ENCODE measurements at regions not wholly inside any gene's neighbourhood (a gene's known extent, or its start where the extent isn't known, plus 50 kb on each side); places are given as distances from the start of the nearest gene placed in this dataset.
A peak's percentile ranks its signal among the peaks of the same experiment; 100 is the strongest.

DNA sequence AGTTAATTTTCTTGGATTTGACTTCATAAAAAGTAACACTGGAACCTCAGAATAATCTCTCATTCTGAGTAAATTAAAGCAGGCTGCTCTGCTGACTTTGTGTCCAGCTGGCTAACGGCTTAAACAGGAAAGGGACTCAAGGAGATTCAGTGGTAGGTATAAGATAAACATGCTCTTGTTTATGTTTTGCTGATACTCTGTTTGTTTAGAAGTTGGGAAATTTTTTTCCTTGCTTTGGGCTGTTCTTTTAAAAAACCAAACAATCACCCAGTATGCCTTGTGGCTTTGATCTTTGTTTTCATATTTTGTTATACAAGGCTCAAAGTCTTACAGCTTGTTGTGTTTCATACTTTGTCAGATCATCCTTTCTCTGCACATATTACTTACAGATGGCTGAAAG, 237.6 kb upstream of the RIOK2 start:
- DNase-seq (ENCODE audit: low spot score) = no peak

DNA sequence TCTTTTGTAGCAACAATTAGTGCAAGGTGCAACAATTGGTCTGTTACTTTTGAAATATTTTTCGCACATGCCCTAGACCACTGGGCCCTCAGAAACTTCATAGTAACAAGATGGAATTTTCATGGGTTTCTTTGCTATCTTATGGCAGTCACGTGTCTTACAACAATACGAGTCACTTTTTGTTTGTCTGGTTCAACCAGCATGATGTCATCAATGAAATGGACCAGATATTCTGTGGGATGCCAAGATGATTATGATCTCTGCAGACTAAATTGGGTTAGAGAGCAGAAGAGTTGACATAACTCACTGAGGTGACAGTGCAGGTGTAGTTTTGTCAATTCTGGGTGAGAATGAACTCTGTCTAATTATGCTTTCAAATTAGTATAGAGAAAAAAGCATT, 239.6 kb upstream of the RIOK2 start:
- no peak for DNase-seq (ENCODE audit: low spot score)
- TF ChIP-seq, protein P1, sequence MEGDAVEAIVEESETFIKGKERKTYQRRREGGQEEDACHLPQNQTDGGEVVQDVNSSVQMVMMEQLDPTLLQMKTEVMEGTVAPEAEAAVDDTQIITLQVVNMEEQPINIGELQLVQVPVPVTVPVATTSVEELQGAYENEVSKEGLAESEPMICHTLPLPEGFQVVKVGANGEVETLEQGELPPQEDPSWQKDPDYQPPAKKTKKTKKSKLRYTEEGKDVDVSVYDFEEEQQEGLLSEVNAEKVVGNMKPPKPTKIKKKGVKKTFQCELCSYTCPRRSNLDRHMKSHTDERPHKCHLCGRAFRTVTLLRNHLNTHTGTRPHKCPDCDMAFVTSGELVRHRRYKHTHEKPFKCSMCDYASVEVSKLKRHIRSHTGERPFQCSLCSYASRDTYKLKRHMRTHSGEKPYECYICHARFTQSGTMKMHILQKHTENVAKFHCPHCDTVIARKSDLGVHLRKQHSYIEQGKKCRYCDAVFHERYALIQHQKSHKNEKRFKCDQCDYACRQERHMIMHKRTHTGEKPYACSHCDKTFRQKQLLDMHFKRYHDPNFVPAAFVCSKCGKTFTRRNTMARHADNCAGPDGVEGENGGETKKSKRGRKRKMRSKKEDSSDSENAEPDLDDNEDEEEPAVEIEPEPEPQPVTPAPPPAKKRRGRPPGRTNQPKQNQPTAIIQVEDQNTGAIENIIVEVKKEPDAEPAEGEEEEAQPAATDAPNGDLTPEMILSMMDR (IDR thresholded peaks at IDR 0.05; ENCODE audit: extremely low read depth, missing control alignments) = no peak

More for the DNA sequence above, 237.6 kb upstream of the RIOK2 start:
- TF ChIP-seq, protein P1 (IDR thresholded peaks at IDR 0.05; ENCODE audit: extremely low read depth, missing control alignments) = no peak

DNA sequence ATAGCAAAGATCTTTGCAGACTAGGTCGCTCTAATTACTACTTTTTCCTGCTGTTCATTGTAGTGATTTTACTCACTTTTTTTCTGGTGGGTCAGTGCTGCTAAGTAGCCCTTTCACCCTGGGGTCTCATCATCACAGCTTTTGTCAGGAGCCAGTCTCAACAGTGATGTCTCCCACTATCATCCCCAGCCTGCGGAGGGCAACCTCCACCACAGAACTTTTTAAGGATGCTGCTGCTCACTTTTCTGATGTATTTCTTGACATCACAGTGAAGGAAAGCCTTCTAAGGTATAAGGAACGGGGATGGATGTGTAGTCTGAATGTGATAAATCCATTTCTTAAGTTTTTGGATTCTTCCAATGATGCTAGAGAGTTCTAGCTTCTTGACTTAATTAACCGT, 242.5 kb upstream of the RIOK2 start:
- DNase-seq (ENCODE audit: low spot score) = no peak
- TF ChIP-seq, protein P1 (IDR thresholded peaks at IDR 0.05; ENCODE audit: extremely low read depth, missing control alignments) = peak; percentile 13

DNA sequence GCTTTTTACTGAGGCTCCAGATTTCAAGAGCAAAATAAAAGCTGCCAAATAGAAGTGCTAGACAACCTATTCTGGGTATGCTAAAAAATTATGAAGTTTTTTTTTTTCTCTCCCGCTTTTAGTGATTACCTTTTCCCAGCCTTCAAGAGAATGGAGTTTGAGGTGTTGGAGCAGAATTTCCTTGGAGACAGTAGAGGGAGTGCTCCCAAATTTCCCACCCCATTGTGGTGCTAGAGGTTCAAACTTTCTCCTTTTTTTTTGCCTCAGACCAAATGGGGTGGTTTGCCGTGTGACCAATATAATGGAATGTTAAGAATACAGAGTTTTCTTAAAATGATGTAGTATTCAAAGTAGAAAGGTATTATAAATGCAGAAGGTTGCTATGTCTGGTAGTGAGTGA, 244.2 kb upstream of the RIOK2 start:
- no peak for DNase-seq (ENCODE audit: low spot score)
- TF ChIP-seq, protein P1 (IDR thresholded peaks at IDR 0.05; ENCODE audit: extremely low read depth, missing control alignments) = no peak

DNA sequence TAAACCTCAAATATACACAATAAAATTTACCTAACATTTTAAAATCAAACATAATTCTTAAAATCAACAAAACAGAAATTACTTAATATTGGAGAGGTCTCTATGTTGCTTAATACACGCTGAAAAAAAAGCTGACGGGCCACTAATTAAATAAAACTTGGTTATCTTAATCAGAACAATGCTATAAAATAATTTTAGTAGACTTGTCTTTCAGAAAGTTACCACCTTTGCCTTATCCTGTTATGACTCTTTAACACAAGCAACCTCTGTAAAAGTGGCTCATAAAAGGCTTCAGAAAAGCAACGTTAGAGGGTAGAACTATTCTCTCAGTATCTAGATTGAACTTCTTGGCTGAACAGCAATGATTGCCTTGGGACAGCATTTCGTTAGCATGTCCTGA, 251.0 kb upstream of the RIOK2 start:
- TF ChIP-seq, protein P1 (IDR thresholded peaks at IDR 0.05; ENCODE audit: extremely low read depth, missing control alignments) = no peak

DNA sequence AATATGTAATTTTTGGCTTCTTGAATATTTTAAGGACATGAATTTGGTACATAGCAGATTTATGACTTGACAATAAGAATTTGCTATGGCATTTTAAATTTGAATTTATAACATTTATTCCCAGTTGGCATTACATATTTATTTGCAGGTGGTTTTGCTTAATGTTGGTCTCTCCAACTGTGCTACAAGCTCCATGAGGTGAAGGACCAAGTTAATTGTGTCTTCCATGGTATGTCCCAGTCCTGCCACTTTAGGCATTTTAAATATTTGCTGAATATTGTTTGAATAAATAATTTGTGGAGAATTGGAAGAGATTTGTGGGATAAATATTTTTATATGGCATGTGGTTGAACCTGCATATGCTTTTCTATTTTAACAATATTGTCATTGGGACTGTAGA, 253.4 kb upstream of the RIOK2 start:
- TF ChIP-seq, protein P1 (IDR thresholded peaks at IDR 0.05; ENCODE audit: extremely low read depth, missing control alignments) = no peak
- no peak for DNase-seq (ENCODE audit: low spot score)

More for the DNA sequence above, 251.0 kb upstream of the RIOK2 start:
- no peak for DNase-seq (ENCODE audit: low spot score)

DNA sequence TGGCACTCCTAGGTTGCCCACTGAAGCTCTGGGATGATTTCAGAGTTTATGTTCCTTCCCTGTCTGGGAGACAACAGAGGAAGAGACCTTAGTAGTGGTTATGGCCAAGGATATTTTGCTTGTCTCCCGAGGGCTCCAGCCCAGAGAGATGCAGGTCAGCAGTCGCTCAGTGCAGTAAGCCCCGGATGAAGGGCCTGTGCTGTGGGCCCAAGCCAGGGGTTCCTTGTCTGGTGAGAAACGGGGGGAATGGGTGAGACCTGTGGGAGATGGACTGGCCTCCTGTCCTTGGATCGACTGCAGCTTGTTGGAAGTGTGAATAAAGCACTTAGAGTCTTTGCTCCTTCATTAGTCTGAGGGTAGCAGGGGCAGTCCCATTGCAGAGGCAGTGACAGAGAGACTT, 260.7 kb upstream of the RIOK2 start:
- no peak for DNase-seq (ENCODE audit: low spot score)
- TF ChIP-seq, protein P1 (IDR thresholded peaks at IDR 0.05; ENCODE audit: extremely low read depth, missing control alignments) = no peak

Measured in GM20000 (cell line).